Ectodermal cell (in vitro differentiated cells): ENCODE measurements at regions not wholly inside any gene's neighbourhood (a gene's known extent, or its start where the extent isn't known, plus 50 kb on each side); places are given as distances from the start of the nearest gene placed in this dataset.
"Not testable (repeated sequence)": the region's sequence is repeated elsewhere in the genome, so short reads cannot be mapped to it uniquely, and the experiment has no call there.

Experiments used
- H3K27ac ChIP-seq: 2 replicates; pipeline ENCODE4 v1.7.0; 2013; ENCODE audit warnings: mild to moderate bottlenecking, low read depth, low read length; ENCODE audit not compliant: insufficient read depth, poor library complexity, severe bottlenecking
- H3K27me3 ChIP-seq: 2 replicates; pipeline ENCODE4 v1.7.0; 2013; ENCODE audit warnings: mild to moderate bottlenecking, low read length; ENCODE audit not compliant: insufficient read depth, control insufficient read depth, poor library complexity, severe bottlenecking
- H3K36me3 ChIP-seq: one replicate; pipeline ENCODE4 v1.7.0; 2013; ENCODE audit warnings: low read length; ENCODE audit not compliant: control insufficient read depth, insufficient read depth
- H3K4me1 ChIP-seq: one replicate; pipeline ENCODE4 v1.7.0; 2013; ENCODE audit warnings: low read length; ENCODE audit not compliant: control insufficient read depth, insufficient read depth
- H3K4me3 ChIP-seq: 2 replicates; pipeline ENCODE4 v1.7.0; 2013; ENCODE audit warnings: low read depth, low read length, control low read depth; ENCODE audit not compliant: insufficient read depth
- H3K9me3 ChIP-seq: 2 replicates; pipeline ENCODE4 v1.7.0; 2013; ENCODE audit warnings: mild to moderate bottlenecking, low read length, moderate library complexity; ENCODE audit not compliant: control insufficient read depth
- WGBS, 2 experiments: methylation state at CpG; one replicate each; pipeline ENCODE4 v1.1.7; 2013; ENCODE audit warnings: missing lambda C conversion rate in 2 of 2; 5-methylcytosine and 5-hydroxymethylcytosine counted together

DNA sequence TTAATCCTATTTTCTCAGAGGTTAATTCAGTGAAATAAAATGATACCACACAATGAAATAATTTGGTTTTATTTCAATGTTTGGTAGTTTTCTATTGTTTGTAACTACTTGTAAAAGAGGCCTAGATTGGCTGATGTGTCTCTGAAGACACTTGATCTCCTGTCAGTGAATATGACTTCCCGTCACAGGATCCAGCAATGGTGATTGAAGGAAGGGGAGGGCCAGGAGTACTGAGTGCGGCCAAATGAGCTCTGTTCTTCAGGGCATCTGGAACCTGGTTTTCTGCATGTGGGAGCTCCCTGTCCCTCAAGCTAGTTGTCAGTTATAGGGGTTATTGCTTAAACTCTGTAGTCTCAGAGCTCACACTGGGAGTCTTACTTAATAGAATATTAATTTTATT is 86.5 kb upstream of the OTUD4 start:
- Histone ChIP-seq H3K27me3 (no peaks in the 10 kb centered on the region), H3K36me3 (no peaks in the 10 kb centered on the region), H3K27ac (no peak overlapping the region), H3K4me3 (no peak overlapping the region), H3K9me3 (no peaks in the 10 kb centered on the region), H3K4me1 (no peaks in the 10 kb centered on the region)
- WGBS, 2 experiments = 67 to 69% methylated on average over 2 of the region's 2 CpGs

DNA sequence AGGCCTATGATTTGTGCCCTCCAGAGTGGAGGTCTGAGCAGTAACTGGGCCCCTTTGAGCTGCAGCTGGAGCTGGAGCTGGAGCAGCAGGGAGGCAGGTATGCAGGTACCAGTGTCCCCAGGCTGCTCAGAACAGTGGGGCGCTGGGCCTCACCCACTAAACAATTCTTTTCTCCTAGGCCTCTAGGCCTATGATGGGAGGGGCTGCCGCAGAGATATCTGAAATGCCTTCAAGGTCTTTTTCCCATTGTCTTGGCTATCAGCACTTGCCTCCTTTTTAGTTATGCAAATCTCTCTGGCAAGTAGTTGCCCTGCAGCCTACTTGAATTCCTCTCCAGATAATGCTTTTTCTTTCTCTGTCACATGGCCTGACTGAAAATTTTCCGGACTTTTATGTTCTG is 79.7 kb upstream of the OTUD4 start:
- Histone ChIP-seq H3K4me3 (no peak overlapping the region), H3K36me3 (no peaks in the 10 kb centered on the region), H3K9me3 (no peaks in the 10 kb centered on the region), H3K27ac (no peak overlapping the region), H3K27me3 (no peaks in the 10 kb centered on the region), H3K4me1 (no peaks in the 10 kb centered on the region)
- 70 to 75% methylated on average over 3 of the region's 3 CpGs for WGBS, 2 experiments

- H3K27me3 ChIP-seq, H3K4me1 ChIP-seq, H3K27ac ChIP-seq, H3K36me3 ChIP-seq, H3K4me3 ChIP-seq, H3K9me3 ChIP-seq: not testable (repeated sequence)
- 60 to 70% methylated on average over 4 of the region's 4 CpGs for WGBS, 2 experiments
These were observed 74.9 kb upstream of the OTUD4 start for GRCh38 chr4:145255311-145255710.

GRCh38 chr4:145252190-145252589 is 71.8 kb upstream of the OTUD4 start:
- WGBS, 2 experiments = 81 to 100% methylated on average over 1 of the region's 1 CpG
- no peaks in the 10 kb centered on the region for H3K36me3 ChIP-seq
- H3K27me3 ChIP-seq = no peaks in the 10 kb centered on the region
- H3K9me3 ChIP-seq = no peaks in the 10 kb centered on the region
- H3K4me1 ChIP-seq = no peaks in the 10 kb centered on the region
- H3K27ac ChIP-seq = no peak overlapping the region
- no peak overlapping the region for H3K4me3 ChIP-seq

DNA sequence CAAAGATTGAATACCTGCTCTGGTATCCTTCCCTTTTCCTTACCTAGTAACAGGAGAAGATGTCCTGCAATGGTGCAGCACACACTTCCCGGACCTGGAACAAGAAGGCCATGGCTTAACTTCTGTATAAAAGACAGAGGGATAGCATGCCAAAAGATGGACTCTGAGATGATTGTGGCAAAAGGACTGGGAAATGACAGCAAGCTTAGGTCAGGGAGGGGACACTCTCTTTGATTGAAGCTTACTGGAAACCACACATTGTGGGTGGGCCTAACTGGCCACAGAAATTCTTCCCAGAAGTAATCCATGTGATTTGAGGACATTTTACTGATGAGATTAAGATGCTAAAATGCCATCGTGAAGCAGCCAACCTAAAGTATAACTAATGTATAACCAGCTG is 71.0 kb upstream of the OTUD4 start:
- Histone ChIP-seq H3K4me1 (no peaks in the 10 kb centered on the region), H3K4me3 (no peak overlapping the region), H3K9me3 (no peaks in the 10 kb centered on the region), H3K27me3 (no peaks in the 10 kb centered on the region), H3K27ac (no peak overlapping the region), H3K36me3 (no peaks in the 10 kb centered on the region)
- WGBS, 2 experiments = 73 to 97% methylated on average over 1 to 2 of the region's 2 CpGs

GRCh38 chr4:145248971-145249370 is 68.6 kb upstream of the OTUD4 start:
- no peak overlapping the region for H3K27ac ChIP-seq
- no peaks in the 10 kb centered on the region for H3K4me1 ChIP-seq
- no peak overlapping the region for H3K4me3 ChIP-seq
- no peaks in the 10 kb centered on the region for H3K27me3 ChIP-seq
- 86 to 100% methylated on average over 2 of the region's 2 CpGs for WGBS, 2 experiments
- H3K9me3 ChIP-seq = no peaks in the 10 kb centered on the region
- H3K36me3 ChIP-seq = no peaks in the 10 kb centered on the region

- 89% methylated on average over 1 of the region's 1 CpG; no CpG with 5 or more reads in 1 of the 2 experiments for WGBS, 2 experiments
- Histone ChIP-seq H3K27me3 (no peaks in the 10 kb centered on the region), H3K4me3 (no peak overlapping the region), H3K27ac (no peak overlapping the region), H3K9me3 (no peaks in the 10 kb centered on the region), H3K36me3 (no peaks in the 10 kb centered on the region), H3K4me1 (no peaks in the 10 kb centered on the region)
These were observed 68.1 kb upstream of the OTUD4 start for GRCh38 chr4:145248502-145248901.

DNA sequence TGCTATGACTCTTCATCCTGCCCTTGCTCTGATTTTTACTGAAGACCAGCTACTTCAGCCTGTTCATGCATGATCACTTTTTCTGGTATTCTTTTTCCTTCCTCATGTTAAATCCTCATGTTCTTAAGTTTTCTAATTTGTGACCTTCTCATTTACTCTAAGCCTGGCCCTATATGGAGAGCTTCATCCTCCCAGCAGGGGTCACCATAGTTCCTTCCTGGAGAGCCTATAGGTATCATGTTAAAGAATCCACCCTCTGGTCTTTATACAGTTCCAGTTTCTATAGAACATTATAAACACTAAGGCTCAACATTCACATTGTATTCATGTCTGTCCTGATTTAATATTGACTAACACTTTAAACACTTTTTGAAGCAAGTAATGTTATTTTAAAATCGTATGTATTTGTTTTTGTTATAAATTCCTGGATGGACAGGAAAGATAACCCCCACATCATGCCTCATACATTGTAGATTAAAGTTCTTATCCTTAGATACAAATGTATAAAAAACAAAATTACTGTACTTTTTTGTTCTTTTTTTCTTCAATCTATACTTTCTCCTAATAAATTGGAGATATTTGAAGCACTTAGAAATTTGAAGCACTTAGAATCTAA is 53.8 kb upstream of the OTUD4 start:
- no CpG with 5 or more reads among the region's 1 CpG for WGBS, 2 experiments
- H3K4me1 ChIP-seq = no peaks in the 10 kb centered on the region
- H3K36me3 ChIP-seq = no peaks in the 10 kb centered on the region
- H3K27ac ChIP-seq = no peak overlapping the region
- H3K27me3 ChIP-seq = no peaks in the 10 kb centered on the region
- H3K4me3 ChIP-seq = no peak overlapping the region
- no peaks in the 10 kb centered on the region for H3K9me3 ChIP-seq

GRCh38 chr4:145231906-145232700 is 51.7 kb upstream of the OTUD4 start:
- no peaks in the 10 kb centered on the region for H3K27me3 ChIP-seq
- H3K36me3 ChIP-seq = no peaks in the 10 kb centered on the region
- H3K27ac ChIP-seq = no peak overlapping the region
- 97 to 98% methylated on average over 8 of the region's 8 CpGs for WGBS, 2 experiments
- H3K9me3 ChIP-seq = no peaks in the 10 kb centered on the region
- H3K4me3 ChIP-seq = no peak overlapping the region
- no peaks in the 10 kb centered on the region for H3K4me1 ChIP-seq

DNA sequence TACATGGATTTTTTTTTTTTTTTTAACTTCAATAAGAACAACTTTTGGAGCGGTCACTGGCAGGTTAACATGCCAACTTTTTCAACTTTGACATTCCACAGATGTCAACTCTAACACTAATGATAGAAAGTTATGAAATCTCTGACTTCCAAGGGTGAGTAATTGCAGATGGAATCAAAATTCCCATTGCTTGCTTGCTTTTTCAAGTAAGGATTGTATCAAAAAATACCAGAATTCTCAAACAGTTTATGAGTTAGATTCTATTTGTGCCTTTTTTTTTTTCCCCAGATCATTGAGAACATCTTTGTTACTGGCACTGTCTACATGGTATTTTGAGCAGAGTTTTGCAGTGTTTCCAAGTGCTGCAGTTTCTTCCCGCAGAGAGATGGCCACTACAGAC is 50.3 kb upstream of the OTUD4 start:
- no peaks in the 10 kb centered on the region for H3K9me3 ChIP-seq
- WGBS, 2 experiments = 90 to 96% methylated on average over 1 to 2 of the region's 2 CpGs

More for the DNA sequence above, 50.3 kb upstream of the OTUD4 start:
- Histone ChIP-seq H3K4me3 (no peak overlapping the region), H3K27me3 (no peaks in the 10 kb centered on the region), H3K27ac (no peak overlapping the region), H3K36me3 (no peaks in the 10 kb centered on the region), H3K4me1 (no peaks in the 10 kb centered on the region)
